Stomach (tissue), 8 donors: ENCODE measurements at regions not wholly inside any gene's neighbourhood (a gene's known extent, or its start where the extent isn't known, plus 50 kb on each side); places are given as distances from the start of the nearest gene placed in this dataset.
"Not testable (repeated sequence)": the region's sequence is repeated elsewhere in the genome, so short reads cannot be mapped to it uniquely, and the experiment has no call there.

ENCODE experiments used
- DNase-seq, 2 donors: peaks; one replicate each; pipeline versions ENCODE4 v3.0.0 to v3.0.0-alpha.2; 2013 to 2019
- H3K27ac ChIP-seq, 5 donors: fragments of 200-600 bp in 4 of 5; sonication (generic) in 4 of 5; one replicate each; pipeline ENCODE4 v1.5.1; 2013 to 2019; ENCODE audit warnings: mild to moderate bottlenecking in 1 of 5, moderate library complexity in 1 of 5
- H3K27me3 ChIP-seq, 3 donors: fragments of 200-600 bp; sonication (generic); one replicate each; pipeline ENCODE4 v1.5.1; 2017 to 2019; ENCODE audit warnings: mixed run types in 1 of 3
- H3K36me3 ChIP-seq, 4 donors: fragments of 200-600 bp; sonication (generic); 1 replicate in 3 of 4; 2 replicates in 1 of 4; pipeline ENCODE4 v1.5.1; 2016 to 2019
- H3K4me1 ChIP-seq, 4 donors: fragments of 200-600 bp; sonication (generic); one replicate each; pipeline ENCODE4 v1.5.1; 2016 to 2019
- H3K4me3 ChIP-seq, 4 donors: fragments of 200-600 bp; sonication (generic) in 3 of 4; one replicate each; pipeline ENCODE4 v1.5.1; 2016 to 2019; ENCODE audit warnings: mild to moderate bottlenecking in 1 of 4
- H3K9me3 ChIP-seq, 4 donors: fragments of 200-600 bp; sonication (generic); one replicate each; pipeline ENCODE4 v1.5.1; 2016 to 2019
- CTCF ChIP-seq, 7 experiments: fragments of 450-650 bp in 4 of 7; fragments of 200-600 bp in 3 of 7; sonication (generic) in 3 of 7; IDR thresholded peaks; one replicate each; pipeline ENCODE4 v1.5.1; 2016 to 2019; ENCODE audit warnings: antibody characterized with exemption in 7 of 7, control low read depth in 2 of 7, mild to moderate bottlenecking in 1 of 7
- EP300 ChIP-seq: sonication (generic); formaldehyde crosslinking; IDR thresholded peaks from one replicate; pipeline ENCODE4 v1.6.1; 2017; ENCODE audit warnings: antibody characterized with exemption
- POLR2A ChIP-seq, 4 donors: fragments of 450-650 bp; IDR thresholded peaks; one replicate each; pipeline ENCODE4 v1.6.1; 2016; ENCODE audit warnings: antibody characterized with exemption in 4 of 4, control low read depth in 2 of 4, mild to moderate bottlenecking in 1 of 4, moderate library complexity in 1 of 4
- POLR2AphosphoS5 ChIP-seq, 3 donors: sonication (generic); formaldehyde crosslinking; IDR thresholded peaks; one replicate each; pipeline ENCODE4 v1.6.1; 2016; ENCODE audit warnings: antibody characterized with exemption in 3 of 3
- WGBS, 5 donors: extraction: QIAGEN DNeasy Blood & Tissue Kit in 3 of 5; methylation state at CpG; one replicate each; pipeline versions ENCODE4 v1.1.5 to v1.1.7; 2013 to 2018; 5-methylcytosine and 5-hydroxymethylcytosine counted together
- intact Hi-C: fragments of 100-400 bp; cut with DNase I; formaldehyde crosslinking; loops from one replicate; pipeline ENCODE4 v1.15.1; 2023; ENCODE audit warnings: low total_unique reads
- donor health status: healthy with polysubstance abuse.
- donor health status: Bipolar disorder and iron deficiency.
- donor health status: healthy.

DNA sequence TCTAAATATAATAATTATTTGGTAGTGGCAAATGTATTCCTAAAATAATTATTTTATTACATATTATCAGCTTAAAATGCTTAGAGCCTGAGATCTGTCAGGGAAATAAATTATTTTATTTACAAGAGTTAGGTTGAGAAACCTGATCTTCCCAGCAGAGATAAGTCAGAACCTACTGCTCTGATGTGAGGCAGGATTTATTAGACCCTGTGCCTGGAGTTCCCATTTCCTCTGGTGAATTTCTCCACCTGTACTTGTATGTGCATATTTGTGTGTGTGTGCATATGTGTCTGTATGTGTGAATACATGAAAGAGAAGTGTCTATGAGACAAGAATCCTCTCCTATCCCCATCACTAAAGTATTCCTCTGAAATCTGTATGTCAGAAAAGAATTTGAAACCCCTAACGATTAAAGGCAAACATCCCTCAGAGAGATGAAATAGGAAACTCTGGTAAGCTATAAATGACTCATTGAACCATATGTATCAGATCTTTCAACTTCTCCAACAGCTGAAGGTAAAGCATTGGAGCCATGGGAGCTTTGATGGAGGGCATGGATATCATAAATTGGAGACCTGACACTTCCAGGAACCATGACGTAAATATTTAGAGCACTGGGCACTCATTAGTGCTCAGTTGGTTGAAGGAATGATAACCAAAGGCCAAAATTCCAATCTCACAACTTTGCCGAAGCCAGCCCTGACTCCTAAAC lies 190.9 kb downstream of the XPNPEP1 start:
- Histone ChIP-seq H3K4me1 (no peaks in the 10 kb centered on the region), H3K9me3 (no peaks in the 10 kb centered on the region), H3K4me3 (no peak overlapping the region), H3K36me3 (no peaks in the 10 kb centered on the region), H3K27me3 (no peaks in the 10 kb centered on the region), H3K27ac (no peak overlapping the region)
- no peak for DNase-seq
- TF ChIP-seq CTCF (IDR thresholded peaks at IDR 0.05) (no peak), POLR2AphosphoS5 (IDR thresholded peaks at IDR 0.05) (no peak), POLR2A (IDR thresholded peaks at IDR 0.05) (no peak), EP300 (no peak)
- intact Hi-C loops = no loop called here
- 50 to 78% (median 75%) methylated on average over 3 of the region's 3 CpGs for WGBS, 5 donors

- H3K36me3 ChIP-seq, H3K4me1 ChIP-seq, H3K4me3 ChIP-seq, H3K27ac ChIP-seq, DNase-seq, intact Hi-C loops, H3K9me3 ChIP-seq, H3K27me3 ChIP-seq: not testable (repeated sequence)
- 67 to 82% (median 75%) methylated on average over 4 of the region's 4 CpGs for WGBS, 5 donors
Measured at GRCh38 chr10:109729895-109730294, 193.4 kb downstream of the XPNPEP1 start.

GRCh38 chr10:109727436-109727835 lies 195.9 kb downstream of the XPNPEP1 start:
- TF ChIP-seq EP300 (no peak), POLR2AphosphoS5 (IDR thresholded peaks at IDR 0.05) (no peak), CTCF (IDR thresholded peaks at IDR 0.05) (no peak), POLR2A (IDR thresholded peaks at IDR 0.05) (no peak)

GRCh38 chr10:109726473-109726872 lies 196.8 kb downstream of the XPNPEP1 start:
- intact Hi-C loops = no loop called here

More at GRCh38 chr10:109727436-109727835, 195.9 kb downstream of the XPNPEP1 start:
- no peaks in the 10 kb centered on the region for H3K36me3 ChIP-seq
- no peak for DNase-seq
- no peaks in the 10 kb centered on the region for H3K4me1 ChIP-seq
- no peaks in the 10 kb centered on the region for H3K27me3 ChIP-seq
- intact Hi-C loops = no loop called here
- 0 to 19% (median 11%) methylated on average over 1 of the region's 1 CpG for WGBS, 5 donors
- H3K27ac ChIP-seq = no peak overlapping the region
- H3K4me3 ChIP-seq = no peak overlapping the region
- H3K9me3 ChIP-seq = no peaks in the 10 kb centered on the region

More at GRCh38 chr10:109726473-109726872, 196.8 kb downstream of the XPNPEP1 start:
- Histone ChIP-seq H3K36me3 (no peaks in the 10 kb centered on the region), H3K27ac (no peak overlapping the region), H3K4me1 (no peaks in the 10 kb centered on the region), H3K27me3 (no peaks in the 10 kb centered on the region), H3K9me3 (no peaks in the 10 kb centered on the region), H3K4me3 (no peak overlapping the region)
- WGBS, 5 donors = 21 to 34% (median 31%) methylated on average over 2 of the region's 2 CpGs
- TF ChIP-seq EP300 (no peak), POLR2AphosphoS5 (IDR thresholded peaks at IDR 0.05) (no peak), POLR2A (IDR thresholded peaks at IDR 0.05) (no peak), CTCF (IDR thresholded peaks at IDR 0.05) (no peak)
- DNase-seq = peak in 1 of 2 donors; percentile 19
